HG03159 (cell line): ENCODE measurements at regions not wholly inside any gene's neighbourhood (a gene's known extent, or its start where the extent isn't known, plus 50 kb on each side); places are given as distances from the start of the nearest gene placed in this dataset.

Experiments used
- ATAC-seq: cut with Tn5 transposase; IDR thresholded peaks from one replicate; pipeline ENCODE4 v1.9.1; 2021; ENCODE audit warnings: mild to moderate bottlenecking, moderate library complexity; ENCODE audit not compliant: unreplicated experiment

DNA sequence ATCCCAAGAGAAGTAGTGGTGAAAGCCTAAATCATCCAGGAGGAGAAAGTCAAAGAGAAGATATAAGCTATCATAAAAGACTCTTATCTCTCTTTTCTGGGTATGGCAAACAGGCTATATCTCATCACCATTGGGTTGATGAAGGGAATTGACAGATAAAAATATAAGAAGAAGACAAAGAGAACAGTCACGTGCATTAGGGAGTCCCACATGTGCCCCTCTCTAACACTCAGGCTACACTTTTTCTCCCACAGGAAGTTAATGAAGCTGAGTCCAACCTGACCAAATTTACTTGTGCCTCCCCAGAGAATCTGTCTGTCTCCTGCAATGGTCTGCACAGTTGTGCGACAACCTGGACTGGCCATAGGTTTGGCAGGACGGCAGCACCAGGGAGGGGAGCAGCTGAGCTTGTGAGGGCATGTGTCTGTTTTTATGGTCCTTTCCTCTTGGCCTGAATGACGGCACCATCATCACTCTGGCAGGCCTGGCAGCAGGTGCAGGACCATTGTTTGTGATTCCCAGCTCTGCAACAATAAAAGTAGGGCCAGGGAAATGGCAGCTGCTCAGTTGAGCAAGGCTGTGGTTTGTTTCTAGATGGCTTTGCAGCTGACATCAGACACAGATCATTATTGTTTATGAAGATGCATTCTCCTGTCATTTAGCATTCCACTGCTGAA lies 144.5 kb upstream of the MCHR2 start:
- ATAC-seq = no peak

DNA sequence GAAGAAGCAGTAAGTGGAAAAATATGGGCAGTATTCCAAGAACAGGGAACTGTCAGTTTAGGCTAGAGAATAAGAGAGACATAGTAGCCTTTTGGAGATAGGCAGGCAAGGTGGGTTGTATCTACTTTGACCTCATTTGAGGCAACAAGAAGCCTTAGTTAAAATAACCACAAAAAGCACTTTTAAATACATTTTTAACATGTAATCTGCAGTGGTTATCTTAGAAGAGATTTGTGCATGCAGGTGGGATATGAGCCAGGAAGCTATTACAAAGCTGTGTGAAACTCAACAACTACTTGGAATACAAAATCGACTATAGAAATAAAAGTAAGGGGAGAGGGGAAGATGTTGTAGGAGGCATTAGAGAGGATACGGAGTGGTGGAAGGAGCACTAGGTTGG lies 143.7 kb upstream of the MCHR2 start:
- ATAC-seq = no peak

DNA sequence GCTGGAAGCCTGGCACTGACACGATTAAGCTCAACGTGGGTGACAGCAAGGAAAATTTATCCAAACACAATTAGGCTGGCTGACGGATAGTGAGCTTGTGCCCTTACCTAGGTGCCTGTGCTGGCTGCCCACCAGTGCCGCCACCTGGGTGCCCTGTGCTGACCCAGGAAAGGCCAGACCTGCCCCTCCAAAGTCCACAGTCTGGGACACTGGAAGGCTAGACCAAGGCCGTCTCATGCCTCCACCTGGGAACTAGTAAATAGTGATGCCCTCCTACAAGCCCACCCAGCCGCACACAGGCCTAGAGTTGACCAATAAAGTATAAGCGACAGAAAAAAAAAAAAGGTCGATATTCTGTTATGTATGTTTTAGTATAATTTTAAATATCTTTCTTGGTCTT lies 142.6 kb upstream of the MCHR2 start:
- ATAC-seq = no peak

DNA sequence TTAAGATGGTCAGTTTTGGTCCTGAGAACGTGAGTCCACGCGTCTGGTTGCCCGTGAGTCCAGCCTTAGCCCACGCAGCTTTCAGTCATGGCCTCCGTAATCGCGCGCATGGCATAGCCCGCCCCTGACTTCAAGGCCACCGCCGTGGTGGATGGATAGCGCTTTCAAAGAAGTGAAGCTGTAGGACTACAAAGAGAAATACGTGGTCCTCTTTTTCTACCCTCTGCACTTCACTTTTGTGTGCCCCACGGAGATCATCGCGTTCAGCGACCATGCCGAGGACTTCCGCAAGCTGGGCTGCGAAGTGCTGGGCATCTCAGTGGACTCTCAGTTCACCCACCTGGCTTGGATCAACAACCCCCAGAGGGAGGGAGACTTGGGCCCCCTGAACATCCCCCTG lies 142.0 kb upstream of the MCHR2 start:
- ATAC-seq = no peak

DNA sequence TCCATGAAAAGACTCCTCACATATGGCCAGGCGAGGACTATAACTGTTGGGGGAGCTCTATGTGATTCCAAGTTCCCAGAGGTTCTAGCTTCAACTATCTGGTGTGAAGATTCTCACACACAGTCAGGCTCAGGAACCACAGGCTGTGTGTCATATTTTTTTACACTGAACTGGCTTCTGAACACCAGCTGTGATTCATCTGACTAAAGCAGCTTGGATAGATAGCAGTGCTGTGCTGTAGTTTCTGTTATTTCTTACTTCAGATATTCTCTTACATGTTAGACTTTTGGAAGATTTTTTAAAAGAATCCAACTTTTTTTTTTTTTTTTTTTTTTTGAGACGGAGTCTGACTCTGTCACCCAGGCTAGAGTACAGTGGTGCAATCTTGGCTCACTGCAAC lies 140.7 kb upstream of the MCHR2 start:
- ATAC-seq = no peak

DNA sequence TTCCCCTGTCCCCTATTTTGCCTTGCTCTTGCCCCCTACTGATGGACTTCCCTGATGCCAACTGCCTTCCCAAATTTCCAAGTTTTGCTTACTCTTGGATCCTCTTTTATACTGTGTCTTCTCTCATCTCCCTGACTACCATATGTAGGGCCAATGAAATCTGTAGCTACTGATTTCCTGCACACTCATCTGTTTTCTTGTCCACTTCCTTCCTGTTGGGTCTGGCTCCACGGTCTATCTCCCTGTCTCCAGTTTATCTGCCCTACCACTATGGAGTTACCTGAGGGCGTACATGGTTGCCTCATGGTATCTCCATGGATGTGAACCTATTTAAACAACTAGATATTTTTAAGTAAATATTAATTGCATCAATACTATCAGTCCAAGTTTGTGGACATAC lies 140.3 kb upstream of the MCHR2 start:
- ATAC-seq = no peak

DNA sequence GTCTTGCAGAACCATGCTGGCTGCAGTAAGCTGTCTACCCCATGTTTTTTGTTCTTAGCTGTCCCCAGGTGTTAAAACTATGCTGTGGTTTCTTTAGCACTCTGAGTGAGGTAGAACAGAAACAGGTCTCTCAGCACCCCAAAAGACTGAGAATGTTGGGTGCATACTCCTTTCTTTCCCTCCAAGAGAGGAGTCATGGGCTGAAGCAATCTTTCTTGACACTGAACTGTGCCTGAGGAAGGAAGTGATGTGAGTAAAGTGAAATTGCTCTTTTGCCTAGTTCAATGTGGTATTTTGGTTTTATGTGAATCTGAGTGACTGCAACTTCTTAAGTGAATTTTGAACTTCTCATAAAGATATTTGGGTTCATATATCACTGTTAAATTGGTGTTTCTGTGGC lies 138.0 kb upstream of the MCHR2 start:
- no peak for ATAC-seq

DNA sequence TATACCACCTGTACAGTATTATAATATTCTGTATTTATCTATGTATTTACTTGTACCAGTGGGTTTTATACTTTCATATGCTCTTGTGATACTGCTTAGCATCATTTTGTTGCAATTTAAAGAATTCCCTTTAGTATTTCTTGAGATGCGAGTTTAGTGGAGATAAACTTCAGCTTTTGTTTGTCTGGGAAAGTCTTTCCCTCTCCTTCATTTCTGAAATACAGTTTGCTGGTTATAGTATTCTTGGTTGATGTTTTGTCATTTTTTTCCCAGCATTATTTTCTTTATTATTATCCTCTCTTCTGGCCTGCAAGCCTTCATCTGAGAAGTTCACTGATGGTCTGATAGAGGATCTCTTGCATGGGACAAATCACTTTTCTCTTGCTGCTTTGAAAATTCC lies 136.6 kb upstream of the MCHR2 start:
- ATAC-seq = no peak

DNA sequence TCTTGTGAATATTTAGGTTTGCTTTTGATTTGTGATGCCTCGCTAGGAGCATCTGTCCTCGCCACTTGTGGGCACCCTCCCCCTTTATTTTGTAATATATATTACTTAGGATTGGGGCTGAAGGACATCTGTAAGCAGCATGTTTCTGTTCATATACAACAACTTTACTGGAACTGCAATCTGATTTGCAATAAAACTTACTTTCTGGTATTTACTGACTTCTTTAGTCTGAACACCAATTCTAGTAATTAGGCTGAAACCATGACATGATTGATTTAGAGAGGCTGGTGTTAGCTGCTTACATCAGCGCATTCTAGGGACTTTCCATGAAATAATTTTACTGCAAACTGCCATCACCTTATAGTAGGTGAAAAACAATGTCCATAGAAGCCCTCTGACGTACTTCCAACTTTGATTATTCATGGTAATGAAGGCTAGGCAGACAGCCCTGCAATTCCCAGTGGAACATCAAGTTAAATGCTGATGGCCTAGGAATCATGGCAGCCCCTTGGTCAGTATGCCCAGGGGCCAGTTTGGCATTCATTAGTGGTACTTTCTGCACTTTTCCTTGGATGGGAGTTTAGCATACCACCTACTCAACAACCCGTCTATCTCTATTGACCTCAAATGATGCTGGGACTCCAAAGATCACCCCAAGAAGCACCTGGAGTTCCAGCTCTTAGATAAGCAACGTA lies 132.9 kb upstream of the MCHR2 start:
- ATAC-seq = peak; percentile 65

DNA sequence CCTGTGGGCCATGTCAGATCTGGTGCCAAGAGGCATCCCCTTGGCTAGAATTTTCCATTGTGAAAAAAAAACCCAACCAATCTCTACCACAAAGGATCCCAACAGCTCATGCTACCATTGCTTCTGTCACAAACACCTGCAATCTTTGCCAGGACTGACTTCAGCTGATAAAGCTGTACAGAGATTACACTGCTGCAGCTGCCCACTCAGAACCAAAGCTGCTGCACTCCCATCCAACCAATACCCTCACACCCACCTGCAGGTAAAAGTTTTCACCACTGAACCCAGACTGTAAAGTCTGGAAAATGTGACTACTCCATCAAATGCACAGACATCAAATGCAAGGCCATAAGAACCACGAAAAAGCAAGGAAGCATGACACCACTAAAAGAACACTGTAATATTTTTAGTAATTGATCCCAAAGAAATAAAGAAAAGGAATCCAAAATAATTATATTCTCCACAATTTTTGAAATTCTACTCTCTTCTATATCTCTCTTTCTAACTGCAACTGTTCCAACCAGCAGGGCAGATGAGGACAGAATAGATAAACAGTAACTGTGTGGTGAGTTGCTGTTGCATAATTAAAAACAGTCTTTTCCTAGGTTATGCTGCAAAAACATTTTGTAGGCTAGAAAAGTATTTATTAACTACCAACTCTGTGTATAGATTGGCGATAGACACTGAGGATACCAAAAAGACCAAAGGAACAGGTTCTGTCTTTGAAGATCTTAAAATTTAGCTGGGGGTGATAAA lies 128.0 kb upstream of the MCHR2 start:
- ATAC-seq = no peak

DNA sequence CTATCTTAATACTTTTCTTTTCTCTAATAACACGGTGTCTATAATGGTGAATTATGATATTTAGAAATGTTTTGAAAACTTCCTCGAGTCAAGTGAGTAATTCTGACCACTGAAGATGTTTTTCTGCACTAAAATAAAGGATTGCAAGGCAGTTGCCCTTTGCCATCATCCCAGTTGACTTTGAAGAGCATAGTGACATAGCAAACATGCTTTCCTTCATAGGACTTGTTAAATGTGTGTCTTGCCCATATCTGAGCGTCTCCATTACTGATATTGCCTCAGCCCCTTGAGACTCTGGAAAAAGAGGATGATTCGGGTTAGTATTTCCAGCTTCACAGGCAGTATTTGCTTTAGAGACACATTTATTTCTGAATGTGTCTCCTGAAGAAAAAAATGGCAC lies 125.2 kb upstream of the MCHR2 start:
- ATAC-seq = no peak

DNA sequence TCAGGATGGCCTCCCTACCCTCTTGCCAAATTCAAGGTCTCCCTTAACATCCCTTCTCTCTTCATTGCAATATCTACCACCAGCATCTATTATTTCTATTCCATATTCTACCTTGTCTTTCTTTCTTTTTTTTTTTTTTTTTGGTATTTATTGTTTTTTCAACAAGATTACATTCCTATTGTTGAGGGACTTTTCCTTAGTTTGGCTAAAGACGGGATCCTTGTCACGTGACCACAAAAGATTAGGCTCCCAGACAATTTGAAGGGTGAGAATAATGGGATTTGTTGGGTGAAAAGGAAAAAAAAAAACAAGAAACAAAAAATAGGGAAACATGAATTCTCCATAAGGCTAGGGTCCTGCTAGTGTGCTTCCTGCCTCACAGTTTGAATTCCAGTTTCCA lies 124.3 kb upstream of the MCHR2 start:
- ATAC-seq = no peak

DNA sequence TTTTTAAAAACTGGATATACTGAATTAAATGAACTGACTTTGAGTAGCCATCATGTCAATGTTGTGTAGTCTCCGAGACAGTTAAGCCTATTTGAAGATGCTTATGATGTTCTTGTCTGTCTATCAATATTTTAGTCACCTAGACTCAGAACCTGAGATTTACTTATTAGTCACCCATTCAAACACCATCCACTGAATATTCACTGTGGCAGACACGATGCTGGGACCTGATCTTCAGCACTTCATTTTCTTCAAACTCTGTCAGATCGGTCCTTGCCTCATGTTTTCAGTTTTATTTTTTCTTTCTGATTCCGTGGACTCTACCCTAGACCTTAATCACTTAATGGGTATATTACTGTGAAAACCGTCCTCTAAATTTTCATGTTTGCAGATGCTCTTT lies 123.7 kb upstream of the MCHR2 start:
- ATAC-seq = no peak

DNA sequence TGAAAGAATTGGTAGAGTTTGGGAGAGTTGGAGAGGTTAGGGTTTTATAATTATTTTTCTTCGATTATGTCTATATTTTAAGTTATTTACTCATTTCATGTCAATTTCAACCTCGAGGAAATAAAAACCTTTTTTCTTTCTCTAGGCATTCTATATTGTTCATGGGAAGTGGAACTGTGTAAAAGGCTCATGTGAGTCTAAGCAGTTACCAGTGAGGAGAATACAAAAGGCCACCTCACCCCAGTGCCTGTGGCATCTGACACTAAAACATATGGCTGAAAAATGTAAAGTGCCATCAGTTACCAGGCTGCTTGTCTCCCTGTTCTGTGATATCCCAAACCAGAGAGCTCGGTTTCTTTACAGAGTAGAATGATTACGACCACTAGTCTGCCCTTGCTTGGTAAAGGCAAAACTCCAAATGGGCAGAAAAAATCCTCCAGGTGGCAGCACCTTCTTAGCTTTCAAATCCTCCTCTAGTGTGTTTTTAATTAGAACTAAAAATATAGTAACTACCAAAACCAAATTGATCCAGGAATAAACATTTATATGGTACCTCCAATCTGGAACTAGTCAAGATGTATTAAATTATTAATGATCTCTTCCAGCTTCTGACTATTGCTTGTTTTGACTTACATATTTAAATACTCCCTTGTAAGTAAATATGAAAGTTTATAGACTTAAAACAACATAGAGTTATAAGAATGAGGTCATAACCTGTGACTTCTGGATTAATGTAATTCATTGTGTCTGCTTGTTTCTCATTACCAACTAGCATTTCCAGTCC lies 122.6 kb upstream of the MCHR2 start:
- ATAC-seq = peak; percentile 78

DNA sequence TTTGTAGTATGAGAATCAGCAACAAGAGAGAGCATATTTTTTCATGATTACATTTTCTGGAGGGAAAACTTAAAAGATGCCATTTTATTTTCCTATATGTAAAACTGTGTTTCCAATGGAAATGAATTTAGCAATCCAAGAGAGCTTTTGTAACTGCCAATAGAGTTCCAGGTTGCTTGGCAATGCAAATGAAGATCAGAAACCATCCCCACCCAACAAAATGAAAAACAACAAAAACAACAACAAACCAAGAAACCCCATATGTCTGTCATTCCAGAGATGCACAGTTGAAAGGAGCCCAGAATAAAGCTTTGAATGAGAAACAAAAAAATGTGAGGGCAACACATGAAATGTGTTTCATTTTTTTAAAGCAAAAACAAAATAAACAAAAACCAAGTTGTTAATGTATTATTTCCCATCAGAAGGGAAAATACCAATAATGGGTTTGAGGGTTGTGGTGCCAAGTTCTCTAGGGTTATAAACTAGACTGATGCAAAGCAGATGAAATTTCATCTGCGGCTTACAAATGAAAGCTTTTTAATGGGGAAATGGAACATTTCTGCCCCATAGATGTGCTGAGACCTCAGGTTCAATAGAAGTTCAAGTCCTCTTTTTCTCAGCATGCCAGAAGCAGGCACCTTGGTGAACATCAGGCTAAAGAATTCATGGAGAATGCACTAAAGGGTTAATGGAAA lies 121.5 kb upstream of the MCHR2 start:
- no peak for ATAC-seq

DNA sequence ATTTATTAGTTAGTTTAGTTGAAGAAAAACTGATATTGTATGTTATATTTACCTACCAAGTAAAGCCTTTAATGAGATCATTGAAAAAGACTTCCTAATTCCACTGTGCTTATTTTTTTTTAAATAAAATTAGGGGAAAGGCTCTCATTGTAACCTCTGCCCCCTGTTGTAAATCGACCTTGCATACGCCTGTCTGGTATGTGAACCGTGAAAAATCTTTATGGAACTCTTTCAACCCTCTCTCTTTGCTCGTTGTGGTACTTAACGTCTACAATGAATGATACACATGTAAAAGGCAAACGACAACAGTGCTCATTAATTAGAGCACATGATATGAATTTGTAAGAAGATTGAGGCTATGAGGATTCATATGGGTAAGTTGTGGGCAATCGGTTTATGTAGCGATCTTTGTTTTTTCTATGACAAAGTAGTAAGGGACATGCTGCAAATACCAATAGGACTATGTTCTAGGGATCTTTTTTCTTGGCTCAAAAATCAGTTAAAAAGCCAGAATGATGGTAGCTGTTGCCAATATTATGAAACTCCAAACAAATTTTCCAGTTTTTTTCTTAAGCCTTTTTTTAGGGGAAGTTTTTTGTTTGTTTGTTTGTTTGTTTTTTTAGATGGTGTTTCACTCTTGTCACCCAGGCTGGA lies 119.0 kb upstream of the MCHR2 start:
- ATAC-seq = no peak

DNA sequence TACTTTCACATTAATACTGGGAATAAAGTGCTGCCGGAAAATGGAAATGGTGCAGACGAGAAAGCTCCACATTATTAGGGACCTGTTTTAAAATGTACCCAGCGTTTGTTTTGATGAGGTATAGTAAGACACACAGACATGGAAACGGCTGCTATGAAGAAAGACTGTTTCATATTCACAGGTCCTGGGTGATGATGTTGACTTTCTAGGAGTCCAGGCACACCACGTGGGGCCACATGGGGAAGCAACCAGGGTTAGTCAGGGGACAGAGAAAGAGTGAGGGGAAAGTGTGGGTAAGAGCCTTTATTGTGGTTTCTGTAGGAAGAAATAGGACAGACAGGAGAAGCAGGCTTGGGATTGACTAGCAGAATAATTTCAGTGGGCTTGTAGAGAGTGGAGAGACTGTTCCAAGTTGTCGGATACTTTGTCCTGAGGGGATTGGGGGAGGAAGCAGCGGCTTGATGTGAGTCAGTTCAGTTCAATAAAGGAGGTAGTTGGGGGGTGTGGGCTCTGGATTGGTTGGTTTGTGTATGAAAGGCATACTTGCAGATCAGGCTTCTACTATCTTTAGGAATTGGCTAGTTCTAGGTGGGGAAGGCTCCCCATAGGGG lies 112.0 kb upstream of the MCHR2 start:
- ATAC-seq = no peak

DNA sequence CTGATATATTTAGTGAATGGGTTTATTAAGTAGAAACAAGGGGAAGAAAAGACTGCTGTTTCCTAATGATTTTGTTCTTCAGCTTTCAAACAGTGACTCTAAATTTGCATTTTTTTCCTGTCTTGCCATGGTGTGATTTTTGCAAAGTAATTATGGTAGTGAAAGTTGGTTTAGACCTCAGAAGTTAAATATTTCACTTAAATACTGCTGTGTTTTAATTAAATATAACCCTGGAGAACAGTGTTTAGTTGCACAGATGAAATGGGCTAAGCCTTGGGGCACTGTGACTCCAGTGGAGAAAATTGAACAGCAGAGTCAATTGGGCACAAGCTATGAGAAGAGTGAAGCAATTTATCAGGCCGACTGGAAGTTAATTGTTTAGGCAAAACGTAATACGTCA lies 111.1 kb upstream of the MCHR2 start:
- peak; percentile 49 for ATAC-seq

DNA sequence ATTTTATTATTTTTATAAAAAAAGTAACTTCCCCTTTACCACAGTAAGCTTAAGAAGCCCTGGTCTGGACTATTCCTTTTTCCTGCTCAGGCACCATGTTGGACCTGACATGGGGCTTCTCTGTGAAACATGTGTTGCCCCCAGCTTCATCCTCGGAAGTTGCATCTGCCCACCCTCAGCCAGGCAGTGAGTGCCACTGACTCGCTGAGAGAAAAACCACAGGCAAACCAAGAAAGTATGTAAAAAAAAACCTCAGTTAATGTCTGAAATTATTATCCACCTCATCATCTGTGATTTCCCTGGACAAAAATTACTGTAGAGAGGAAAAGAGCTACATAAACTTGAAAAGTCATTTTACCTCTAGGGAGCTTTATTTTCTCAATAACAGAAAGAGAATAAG lies 109.9 kb upstream of the MCHR2 start:
- ATAC-seq = no peak

DNA sequence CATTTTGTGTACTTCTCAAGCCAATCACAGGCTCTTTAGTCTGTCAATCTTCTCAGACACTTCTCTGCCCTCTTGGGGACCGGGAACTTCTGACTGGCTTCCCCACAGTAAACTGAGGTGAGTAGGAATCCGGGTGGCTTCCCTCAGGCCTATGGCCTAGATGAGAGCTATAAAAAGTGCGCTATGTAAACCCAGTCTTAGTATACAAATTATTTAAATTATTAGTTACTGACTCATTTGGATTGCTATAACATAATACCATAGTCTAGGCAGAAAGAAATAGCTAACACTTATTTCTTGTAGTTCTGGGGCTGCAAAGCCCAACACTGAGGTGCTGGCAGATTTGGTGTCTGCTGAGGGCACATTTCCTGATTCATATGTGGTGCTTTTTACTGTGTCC lies 109.2 kb upstream of the MCHR2 start:
- ATAC-seq = no peak
